PFSK-1 (cell line): ENCODE measurements at regions not wholly inside any gene's neighbourhood (a gene's known extent, or its start where the extent isn't known, plus 50 kb on each side); places are given as distances from the start of the nearest gene placed in this dataset.

Experiments
- SIN3A ChIP-seq: IDR thresholded peaks from 2 replicates; pipeline ENCODE4 v1.6.1; 2012; ENCODE audit warnings: mild to moderate bottlenecking, low read length, moderate library complexity, borderline replicate concordance; ENCODE audit not compliant: insufficient read depth
- TAF1 ChIP-seq: IDR thresholded peaks from 2 replicates; pipeline ENCODE4 v1.6.1; 2012; ENCODE audit warnings: low read length, control low read depth, borderline replicate concordance; ENCODE audit not compliant: insufficient read depth

DNA sequence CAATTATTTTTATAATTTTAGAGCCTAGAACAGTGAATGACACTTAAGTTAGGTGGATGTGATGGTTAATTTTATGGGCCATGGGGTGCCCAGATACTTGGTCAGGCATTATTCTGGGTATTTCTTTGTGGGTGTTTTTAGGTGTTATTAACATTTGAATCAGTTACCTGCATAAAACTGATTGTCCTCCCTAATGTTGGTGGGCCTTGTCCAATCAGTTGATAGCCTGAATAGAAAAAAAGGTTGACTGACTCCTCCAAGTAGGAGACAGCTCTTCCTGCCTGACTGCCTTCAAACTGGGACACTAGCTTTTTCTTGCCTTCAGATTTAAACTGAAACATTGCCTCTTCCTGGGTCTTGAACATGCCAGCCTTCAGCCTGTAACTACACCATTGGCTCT is 312.9 kb upstream of the FIGN start:
- TF ChIP-seq SIN3A (no peak), TAF1 (no peak)
